ENCODE measurements at regions not wholly inside any gene's neighbourhood (a gene's known extent, or its start where the extent isn't known, plus 50 kb on each side); places are given as distances from the start of the nearest gene placed in this dataset.
"Not testable (repeated sequence)": the region's sequence is repeated elsewhere in the genome, so short reads cannot be mapped to it uniquely, and the experiment has no call there.

DNA sequence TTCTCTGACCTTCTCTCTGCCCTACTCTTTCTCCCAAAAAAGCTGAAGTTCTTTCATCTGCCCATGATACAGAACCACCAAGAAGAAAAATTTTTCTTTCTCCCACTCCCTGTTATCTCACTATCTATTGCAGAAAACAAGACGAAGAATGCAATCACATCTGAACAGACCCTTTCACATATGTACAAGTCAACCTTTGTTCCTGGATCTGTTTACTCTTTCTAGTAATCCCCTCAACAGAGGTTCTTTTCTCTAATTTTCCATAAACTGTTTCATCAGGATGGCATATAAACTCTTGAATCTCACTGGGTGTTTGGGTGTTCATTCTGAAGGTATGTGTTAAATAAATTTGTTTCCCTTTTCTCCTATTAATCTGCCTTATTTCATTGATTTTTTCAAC lies 1262.7 kb upstream of the NRXN1 start:
- DNase-seq (ENCODE audit: low spot score), result no peak

DNA sequence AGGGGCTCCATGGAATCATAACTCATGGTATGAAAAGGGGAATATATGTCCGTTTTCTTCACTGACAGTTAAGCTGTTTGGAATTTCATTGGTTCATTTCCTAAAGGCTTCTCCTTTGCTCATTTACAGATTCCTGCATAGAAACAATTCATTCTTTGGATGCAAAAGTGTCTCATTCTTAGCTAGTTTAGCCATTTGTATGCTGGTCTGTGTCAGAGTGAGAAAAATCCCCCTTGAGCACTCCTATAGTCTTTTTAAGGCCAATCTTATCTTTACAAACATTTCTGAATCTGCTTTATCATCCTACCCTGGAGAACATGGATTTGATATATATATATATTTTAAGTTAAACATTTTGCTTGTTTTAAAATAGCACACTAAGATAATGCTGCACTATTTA lies 1260.9 kb upstream of the NRXN1 start:
- DNase-seq (ENCODE audit: low spot score), result no peak

DNA sequence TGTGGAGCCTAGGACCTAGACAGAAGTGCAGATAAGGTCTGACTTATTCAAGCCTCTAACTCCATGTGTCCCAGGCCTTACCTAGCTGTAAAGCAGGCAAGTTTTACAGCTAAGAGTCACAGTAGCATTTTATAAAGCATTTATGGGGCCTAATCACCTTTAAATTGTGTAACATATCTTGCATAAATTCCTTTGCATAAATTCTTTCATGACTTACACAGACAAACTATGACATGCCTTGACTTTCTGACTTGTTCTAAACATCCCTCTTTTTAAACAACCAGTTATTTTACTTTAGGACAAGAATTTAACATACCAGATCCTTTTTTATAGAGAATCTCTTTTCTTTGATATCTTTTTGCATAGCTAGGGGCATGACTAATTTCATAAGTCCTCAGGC lies 1257.8 kb upstream of the NRXN1 start:
- no peak for DNase-seq (ENCODE audit: low spot score)

DNA sequence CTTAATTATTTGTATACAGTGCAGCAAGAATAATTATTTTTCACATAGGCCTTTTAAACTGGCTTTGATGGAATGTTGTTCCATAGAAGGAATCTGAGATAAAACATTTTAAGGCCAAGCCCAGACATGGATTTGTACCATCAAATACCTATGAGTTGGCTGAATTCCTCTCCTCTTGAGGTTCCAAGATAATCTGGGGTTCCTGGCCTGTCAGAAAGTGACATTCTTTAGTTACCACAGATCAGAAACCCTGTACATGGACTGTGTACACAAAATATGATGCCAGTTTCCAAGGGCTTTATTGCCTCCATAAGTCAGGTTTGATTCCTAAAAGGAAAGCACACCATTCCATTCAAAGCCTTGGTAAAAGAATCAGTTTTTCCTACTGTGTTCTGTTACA lies 1256.7 kb upstream of the NRXN1 start:
- DNase-seq (ENCODE audit: low spot score), result no peak

DNA sequence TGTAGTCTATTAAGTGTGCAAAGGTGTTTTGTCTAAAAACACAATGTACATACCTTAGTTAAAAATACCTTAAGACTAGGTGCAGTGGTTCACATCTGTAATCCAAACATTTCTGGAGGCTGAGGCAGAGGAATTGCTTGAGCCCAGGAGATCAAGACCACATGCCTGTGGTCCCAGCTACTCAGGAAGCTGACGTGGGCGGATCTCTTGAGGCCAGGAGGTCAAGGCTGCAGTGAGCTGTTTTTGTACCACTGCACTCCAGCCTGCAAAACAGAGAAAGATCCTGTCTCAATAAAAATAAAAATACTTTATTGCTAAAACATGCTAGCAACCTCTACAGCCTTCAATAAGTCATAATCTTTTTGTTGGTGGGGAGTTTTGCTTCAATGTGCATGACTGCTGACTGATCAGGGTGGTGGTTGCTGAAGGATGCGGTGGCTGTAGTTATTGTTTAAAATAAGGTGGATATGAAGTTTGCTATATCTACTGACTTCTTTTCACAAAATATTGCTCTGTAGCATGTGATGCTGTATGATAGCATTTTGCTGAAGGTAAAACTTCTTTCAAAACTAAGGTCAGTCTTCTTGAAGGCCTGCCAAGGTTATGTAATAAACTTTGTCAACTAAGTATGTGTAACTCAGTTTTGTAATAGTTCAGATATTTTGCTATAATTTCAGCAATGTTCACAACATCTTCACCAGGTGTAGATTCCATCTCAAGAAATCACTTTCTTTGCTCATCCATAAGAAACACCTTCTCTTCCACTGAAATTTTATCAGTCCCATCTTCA lies 1238.0 kb upstream of the NRXN1 start:
- DNase-seq (ENCODE audit: low spot score), result no peak

DNA sequence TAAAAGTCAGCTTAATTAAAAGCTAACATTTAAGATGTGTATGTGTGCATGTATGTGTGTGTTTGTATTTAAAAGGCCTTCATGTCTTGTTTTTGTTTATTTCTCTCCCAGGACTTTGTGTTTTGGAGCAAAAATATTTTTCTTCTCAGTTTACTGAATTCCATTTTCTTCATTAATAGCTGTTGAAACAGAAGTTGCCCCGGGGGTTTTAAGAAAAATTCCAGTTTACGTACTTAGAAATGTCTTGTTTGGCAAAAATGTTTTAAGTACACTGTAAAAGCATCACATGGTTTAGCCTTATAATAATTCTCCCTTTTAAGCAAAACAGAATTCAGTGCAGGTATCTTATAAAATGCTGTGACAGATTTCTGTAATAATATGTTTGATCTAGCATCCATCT lies 1233.0 kb upstream of the NRXN1 start:
- DNase-seq (ENCODE audit: low spot score), result no peak

DNA sequence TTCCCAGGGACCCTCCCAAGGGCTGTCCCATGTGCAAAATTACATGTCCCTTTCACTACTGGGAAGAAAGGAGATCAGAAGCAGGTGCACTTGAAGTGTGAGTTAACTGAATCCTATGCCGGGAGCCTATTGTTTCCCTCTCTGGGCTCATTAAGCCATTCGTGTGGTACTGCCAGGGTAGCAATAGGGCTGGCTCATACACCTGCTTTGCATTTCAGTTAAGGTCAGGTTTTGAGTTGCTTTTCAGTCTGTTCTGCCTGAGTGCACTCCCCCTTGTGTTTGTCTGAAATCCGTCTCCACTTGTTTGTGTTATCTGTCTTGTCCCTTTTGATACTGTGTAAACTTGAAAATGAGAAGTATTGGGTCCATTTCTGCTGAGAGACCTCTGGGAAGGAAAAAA lies 1232.6 kb upstream of the NRXN1 start:
- DNase-seq (ENCODE audit: low spot score), result no peak

DNA sequence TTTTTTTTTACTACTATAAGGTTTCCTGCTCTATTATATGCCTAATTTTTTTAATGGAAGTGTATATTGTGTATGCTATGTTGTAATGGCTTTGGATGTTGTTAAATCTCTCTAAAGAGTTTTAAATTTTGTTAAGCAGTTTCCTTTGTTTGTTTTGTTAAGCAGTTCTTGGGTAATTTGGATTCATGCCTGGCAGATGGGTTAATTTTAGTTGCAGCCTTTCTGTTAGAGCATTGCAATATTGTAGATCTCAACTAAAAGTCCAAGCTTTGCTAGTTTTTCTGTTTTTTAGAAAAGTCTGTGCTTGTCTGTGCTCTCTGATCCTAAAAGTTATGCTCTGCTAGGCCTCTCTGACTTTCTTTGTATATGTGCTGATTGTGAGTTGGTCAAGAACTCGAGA lies 1229.0 kb upstream of the NRXN1 start:
- DNase-seq (ENCODE audit: low spot score), result no peak

DNA sequence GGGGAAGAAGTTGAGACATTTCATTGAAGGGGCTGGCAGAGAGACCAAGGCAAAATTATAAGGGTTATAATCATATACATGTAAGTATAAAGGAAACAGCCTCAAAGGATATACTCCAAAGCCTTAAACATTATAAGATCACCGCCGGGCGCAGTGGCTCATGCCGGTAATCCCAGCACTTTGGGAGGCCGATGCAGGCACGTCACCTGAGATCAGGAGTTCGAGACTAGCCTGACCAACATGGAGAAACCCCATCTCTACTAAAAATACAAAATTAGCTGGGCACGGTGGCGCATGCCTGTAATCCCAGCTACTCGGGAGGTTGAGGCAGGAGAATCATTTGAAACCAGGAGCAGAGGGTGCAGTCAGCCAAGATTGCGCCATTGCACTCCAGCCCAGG lies 1227.0 kb upstream of the NRXN1 start:
- DNase-seq (ENCODE audit: low spot score), result not testable (repeated sequence)

DNA sequence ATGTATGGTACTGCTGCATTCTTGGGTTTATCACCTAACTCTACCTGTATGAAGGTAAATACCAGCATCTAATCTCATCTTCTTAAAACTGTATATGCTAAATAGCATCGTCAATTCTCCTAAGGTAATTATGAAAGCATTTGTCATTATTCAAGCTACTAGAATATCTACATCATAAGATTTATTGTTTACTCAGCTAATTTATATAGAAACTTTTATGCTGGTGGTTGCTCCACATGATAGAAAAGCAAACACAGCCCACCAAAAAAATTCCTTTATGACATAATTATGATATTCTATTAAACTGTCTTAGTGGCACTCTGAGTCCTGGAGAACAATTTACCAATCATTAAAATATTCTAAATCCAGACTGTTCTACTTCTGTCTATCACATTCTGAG lies 1226.1 kb upstream of the NRXN1 start:
- no peak for DNase-seq (ENCODE audit: low spot score)

DNA sequence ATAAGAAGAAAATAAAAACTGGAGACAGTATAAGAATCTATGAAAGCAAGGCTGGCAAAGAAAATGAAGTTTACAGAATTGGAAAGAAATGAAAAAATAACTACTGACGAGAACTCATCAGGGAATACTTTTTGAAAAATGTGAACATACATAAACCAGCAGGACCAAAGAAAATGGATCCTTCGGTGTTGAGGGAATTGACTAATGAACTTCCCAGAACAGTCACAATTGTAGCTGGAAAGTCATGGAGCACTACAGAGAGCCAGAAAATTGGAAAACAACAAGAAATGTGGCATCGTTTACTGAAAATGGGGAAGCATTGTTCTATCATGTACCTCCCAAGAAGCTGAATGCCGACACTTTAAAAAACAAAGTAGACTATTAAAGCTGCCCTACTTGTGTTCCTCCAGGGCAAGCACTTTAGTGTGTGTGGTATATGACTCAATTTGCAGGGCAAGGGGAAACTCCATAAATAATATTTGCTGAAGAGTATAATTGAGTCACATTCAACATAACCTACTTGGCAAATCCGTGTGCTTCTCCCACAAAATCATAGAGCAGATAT lies 1221.6 kb upstream of the NRXN1 start:
- no peak for DNase-seq (ENCODE audit: low spot score)

DNA sequence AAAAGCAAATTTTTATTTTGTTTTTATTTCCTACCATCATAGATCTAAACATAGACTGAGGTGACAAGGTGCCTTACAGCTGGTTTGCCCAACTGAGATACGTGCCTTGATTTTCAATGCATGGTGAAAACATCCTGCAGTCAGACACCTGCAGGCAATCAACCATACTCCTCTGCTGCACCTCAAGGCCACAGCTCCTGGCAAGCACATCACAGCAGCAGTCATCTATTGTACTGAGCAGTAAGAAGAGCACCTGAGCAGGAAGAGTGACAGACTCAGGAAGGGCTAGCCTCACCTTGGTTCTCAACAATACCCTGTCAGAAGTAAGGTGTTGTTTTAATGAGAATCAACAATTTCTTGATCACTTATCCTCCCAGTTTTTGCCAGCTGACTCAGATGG lies 1206.8 kb upstream of the NRXN1 start:
- DNase-seq (ENCODE audit: low spot score), result no peak

DNA sequence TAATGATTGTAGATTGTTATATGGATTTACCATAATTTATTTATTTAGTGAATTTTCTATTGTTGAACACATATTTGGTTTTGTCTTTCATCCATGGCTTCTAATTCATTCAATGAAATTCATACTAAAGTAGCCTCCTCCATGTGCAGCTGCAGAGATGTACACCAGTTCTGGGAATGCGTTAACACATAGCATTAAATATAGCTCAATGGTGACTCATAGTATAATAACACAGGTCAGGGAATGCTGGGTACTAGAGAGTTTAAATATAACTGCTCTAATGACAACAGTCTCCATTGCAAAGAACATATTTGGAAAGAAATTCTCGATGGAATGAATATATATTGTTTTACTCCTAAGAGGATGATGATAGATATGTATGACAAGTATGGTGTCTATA lies 1190.2 kb upstream of the NRXN1 start:
- no peak for DNase-seq (ENCODE audit: low spot score)

DNA sequence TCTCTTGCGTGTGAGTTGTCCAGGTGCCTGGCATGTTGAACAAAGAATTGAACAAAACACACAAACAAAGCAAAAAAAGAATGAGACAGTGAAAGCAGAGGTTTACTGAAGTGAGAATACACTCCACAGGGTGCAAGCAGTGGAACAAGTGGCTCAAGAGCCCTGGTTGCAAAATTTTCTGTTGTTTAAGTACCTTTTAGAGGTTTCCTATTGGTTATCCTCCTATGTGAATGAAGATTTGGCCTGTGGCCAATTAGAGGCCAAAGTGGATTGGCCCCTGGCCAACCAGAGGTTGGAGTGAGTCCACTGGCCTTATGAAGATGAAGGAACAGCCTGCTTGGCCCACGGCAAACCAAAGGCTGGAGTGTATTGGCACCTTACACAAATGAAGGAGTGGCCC lies 1188.5 kb upstream of the NRXN1 start:
- no peak for DNase-seq (ENCODE audit: low spot score)

DNA sequence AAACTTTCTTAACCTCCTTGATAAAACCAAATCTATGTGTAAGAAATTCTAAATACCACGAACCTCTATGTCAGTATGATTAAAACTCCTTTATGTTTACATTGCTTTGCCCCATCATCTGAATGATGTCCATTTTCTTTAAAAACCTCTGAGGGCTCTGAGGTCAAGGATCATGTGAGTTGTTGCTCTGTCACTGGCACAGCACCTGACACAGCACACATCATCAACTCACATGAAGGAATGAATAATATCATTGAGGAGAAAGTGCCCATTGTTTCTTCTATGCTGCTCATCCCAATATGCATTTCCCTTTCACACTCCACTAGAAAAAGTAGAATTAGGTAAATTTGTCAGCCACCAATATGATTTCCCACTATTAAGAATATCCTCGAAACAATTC lies 1178.7 kb upstream of the NRXN1 start:
- DNase-seq (ENCODE audit: low spot score), result no peak

DNA sequence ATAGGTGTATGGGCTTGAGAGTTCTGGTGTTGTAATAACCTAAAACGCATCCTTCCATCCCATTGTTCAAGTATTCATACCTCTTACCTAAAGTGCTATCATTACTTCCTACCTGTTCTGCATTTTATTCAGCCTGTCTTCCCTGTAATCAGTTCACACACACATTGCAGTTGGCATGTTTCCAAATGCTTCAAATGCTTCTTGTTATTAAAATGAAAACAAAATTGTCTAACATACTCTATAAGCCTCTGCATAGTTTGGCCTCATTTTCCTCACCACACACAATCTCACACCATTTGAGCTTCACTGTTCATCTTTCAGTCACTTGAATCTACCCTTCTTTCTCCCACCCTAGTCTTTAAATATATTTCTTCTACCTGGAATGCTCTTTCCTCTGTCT lies 1178.2 kb upstream of the NRXN1 start:
- no peak for DNase-seq (ENCODE audit: low spot score)

DNA sequence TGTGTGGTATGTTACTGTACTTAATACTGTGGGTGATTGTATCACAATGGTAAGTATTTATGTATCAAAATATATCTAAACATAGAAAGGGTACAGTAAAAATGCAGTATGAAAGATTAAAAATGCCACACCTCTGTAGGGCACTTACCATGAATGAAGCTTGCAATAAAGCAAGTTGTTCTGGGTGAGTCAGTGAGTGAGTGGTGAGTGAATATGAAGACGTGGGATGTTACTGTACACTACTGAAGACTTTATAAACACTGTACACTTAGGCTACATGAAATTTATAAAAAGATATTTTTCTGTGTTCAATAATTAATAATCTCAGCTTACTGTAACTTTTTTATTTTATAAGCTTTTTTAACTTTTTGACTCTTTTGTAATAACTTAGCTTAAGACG lies 1162.4 kb upstream of the NRXN1 start:
- DNase-seq (ENCODE audit: low spot score), result no peak

DNA sequence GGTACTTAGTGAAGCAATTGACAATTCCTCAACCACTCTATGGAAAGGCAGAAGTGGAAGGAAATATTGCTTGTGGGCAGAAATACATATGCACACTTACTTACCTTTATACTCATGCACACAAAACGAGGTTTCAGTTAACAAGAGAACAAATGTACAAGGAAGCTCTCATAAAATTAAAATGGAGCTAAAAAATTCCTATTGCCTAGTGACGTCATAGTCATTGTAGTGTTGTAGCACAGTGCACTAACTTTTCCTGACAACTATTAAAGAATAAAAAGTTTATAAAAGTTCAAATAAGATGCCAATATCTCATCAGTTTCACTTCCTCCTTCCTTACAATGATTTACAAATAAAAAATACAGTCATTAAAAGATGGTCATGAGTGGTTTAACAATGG lies 1161.9 kb upstream of the NRXN1 start:
- DNase-seq (ENCODE audit: low spot score), result no peak

DNA sequence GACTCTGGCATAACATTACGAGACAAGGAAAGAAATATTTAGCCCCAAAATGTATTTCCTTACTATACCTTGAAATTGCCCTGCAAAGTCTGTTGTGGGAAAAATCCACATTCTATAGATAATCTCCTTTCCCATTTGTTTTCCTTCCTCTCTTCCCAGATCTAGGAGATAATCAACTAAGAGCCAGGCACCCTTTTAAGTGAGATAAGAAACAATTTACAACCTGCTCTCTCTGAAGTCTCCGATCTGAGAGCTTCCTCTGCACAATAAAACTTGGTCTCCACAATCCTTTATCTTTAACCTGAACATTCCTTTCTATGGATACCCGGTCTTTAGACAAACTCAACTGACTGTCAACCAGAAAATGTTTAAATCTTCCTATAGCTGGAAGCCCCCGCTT lies 1160.7 kb upstream of the NRXN1 start:
- no peak for DNase-seq (ENCODE audit: low spot score)

DNA sequence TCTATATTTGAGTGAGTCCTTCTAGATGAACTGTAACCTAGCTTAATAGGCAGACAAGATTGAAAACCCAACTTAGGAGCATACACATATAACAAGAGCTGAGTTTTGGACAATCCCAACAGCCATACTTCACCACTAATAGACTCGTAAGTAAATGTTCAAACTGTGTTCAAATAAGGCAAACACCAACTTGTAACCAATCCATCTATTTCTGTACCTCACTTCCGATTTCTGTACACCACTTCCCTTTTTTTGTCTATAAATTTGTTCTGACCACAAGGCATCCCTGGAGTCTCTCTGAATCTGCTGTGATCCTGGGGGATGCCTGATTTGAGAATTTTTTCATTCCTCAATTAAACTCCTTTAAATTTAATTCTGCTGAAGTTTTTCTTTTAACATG lies 1149.1 kb upstream of the NRXN1 start:
- no peak for DNase-seq (ENCODE audit: low spot score)

DNA sequence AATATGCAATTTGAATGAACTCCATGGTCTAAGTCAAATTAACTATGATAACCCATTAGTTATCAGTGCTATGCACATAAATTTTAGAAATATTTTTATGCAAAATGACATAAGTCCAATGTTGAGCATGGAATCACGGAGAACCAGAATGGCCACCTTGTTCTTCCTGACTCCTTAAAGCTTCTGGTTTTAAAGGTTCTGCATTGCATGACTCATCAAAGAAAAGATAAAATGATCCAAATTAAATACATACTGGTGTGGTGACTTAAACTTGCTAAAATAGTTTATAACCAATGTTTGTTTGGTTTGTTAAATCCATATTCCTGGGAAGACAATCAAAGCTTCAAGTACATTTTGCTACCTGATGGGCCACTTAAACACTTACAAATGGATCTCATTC lies 1146.9 kb upstream of the NRXN1 start:
- no peak for DNase-seq (ENCODE audit: low spot score)

DNA sequence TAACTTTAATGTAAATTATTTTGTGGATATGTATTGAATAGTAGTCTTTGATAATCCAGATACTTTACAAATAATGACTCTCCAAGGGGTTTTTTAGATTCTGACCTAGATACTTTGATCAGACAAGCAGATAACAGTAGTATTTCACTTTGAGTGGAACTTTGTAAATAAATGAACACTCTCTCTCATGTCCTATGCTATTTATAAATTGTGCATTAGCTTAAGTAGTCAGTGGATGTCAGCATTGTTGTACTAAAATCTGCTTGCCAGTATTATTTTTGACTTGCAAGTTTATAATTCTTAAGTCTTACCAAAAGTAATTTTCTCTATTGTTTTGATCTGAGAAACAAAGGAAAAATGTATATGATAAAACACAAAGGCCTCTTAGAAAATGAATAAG lies 1113.1 kb upstream of the NRXN1 start:
- DNase-seq (ENCODE audit: low spot score), result no peak

DNA sequence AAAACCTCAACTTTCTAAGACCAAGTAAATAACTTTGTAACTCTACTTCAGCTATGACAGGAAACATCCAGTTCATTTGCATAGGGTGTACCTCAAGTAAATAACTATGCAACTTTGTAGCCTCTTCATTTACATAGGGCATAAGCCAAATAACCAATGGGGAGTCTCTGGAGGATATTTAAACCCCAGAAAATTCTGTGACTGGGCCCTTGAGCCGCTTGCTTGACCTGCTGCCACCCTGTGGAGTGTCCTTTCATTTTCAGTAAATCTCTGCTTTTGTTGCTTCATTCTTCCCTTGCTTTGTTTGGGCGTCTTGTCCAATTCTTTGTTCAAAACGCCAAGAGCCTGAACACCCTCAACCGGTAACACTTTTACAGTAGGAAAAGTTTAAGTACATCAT lies 1112.7 kb upstream of the NRXN1 start:
- no peak for DNase-seq (ENCODE audit: low spot score)

DNA sequence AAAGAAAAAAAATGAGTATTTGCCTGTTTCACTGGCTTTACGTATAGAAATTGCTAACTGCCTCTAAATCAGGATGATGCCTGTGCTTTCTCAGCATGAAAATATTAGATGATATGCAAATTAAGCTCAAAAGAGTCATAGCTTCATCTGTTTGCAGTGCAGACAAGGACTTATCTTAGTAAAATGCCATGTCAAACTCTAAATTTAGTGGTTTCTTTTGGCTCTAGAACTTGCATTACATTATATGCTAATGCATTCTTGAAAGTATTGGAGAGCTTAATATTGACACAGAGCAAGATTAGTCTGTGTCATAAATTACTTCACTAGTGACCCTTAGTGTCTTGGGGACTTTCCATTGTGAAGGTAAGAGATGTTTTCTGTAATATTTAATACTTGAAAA lies 1109.1 kb upstream of the NRXN1 start:
- no peak for DNase-seq (ENCODE audit: low spot score)
